A549 (cell line): ENCODE measurements at regions not wholly inside any gene's neighbourhood (a gene's known extent, or its start where the extent isn't known, plus 50 kb on each side); places are given as distances from the start of the nearest gene placed in this dataset.
"Not testable (repeated sequence)": the region's sequence is repeated elsewhere in the genome, so short reads cannot be mapped to it uniquely, and the experiment has no call there.

Experiments used
- ATAC-seq, 2 experiments: fragments of 200-7000 bp in 1 of 2; fragments of >200 bp in 1 of 2; cut with Nextera tagmentation in 1 of 2; cut with Tn5 transposase in 1 of 2; 3 replicates each; pipeline versions ENCODE4 v1.8.0 to v1.9.1; 2018 to 2020; ENCODE audit warnings: mild to moderate bottlenecking in 1 of 2, moderate library complexity in 1 of 2
- CTCF ChIA-PET: fragments of 300-600 bp; sonication (Branson Sonifier 250); formaldehyde crosslinking; extraction: SDS; loops from one replicate; lab custom pipeline; 2021; ENCODE audit warnings: antibody characterized with exemption, inconsistent platforms; lab: Yijun Ruan, JAX
- POLR2A ChIA-PET: fragments of 350-600 bp; formaldehyde crosslinking; extraction: SDS; loops from one replicate; lab custom pipeline; 2021; ENCODE audit warnings: antibody characterized with exemption, inconsistent platforms; lab: Yijun Ruan, JAX
- DNase-seq, 2 experiments: peaks; one replicate each; pipeline versions ENCODE4 v3.0.0 to v3.0.0-alpha.2; 2011 to 2016; ENCODE audit warnings: low read depth in 1 of 2, low spot score in 1 of 2
- FAIRE-seq: peaks from 2 replicates; lab custom pipeline; 2011; peaks lifted over from hg19 to GRCh38; lab: Jason Lieb, UNC
- H3K27ac ChIP-seq, 2 experiments: fragments of >200 bp; sonication (Bioruptor Twin); formaldehyde crosslinking; 3 replicates each; pipeline ENCODE4 v1.5.1; 2016 to 2017
- H3K4me1 ChIP-seq: fragments of >200 bp; sonication (Bioruptor Twin); formaldehyde crosslinking; 3 replicates; pipeline ENCODE4 v1.6.1; 2016
- H3K4me2 ChIP-seq: fragments of >200 bp; sonication (Bioruptor Twin); formaldehyde crosslinking; 3 replicates; pipeline ENCODE4 v1.6.1; 2016
- H3K4me3 ChIP-seq: fragments of >200 bp; sonication (Bioruptor Twin); formaldehyde crosslinking; 3 replicates; pipeline ENCODE4 v1.5.1; 2016
- H3K9me3 ChIP-seq: fragments of >200 bp; sonication (Bioruptor Twin); formaldehyde crosslinking; 3 replicates; pipeline ENCODE4 v1.6.1; 2016
- CTCF ChIP-seq: fragments of >200 bp; sonication (Bioruptor Twin); formaldehyde crosslinking; IDR thresholded peaks from 3 replicates; pipeline ENCODE4 v1.5.1; 2016
- EP300 ChIP-seq, 2 experiments: fragments of >200 bp; sonication (Bioruptor Twin); formaldehyde crosslinking; IDR thresholded peaks; 2 replicates in 1 of 2; 3 replicates in 1 of 2; pipeline ENCODE4 v1.6.1; 2016 to 2017
- ESRRA ChIP-seq: fragments of 150-350 bp; IDR thresholded peaks from 2 replicates; pipeline ENCODE4 v1.6.1; 2014; ENCODE audit warnings: mild to moderate bottlenecking, low read length, borderline replicate concordance
- FOSB ChIP-seq: fragments of 250-450 bp; sonication (Bioruptor Pico); IDR thresholded peaks from 2 replicates; pipeline ENCODE4 v1.5.0; 2020; ENCODE audit warnings: mild to moderate bottlenecking, moderate library complexity
- FOXS1 ChIP-seq: fragments of 250-450 bp; sonication (Bioruptor Pico); IDR thresholded peaks from 2 replicates; pipeline ENCODE4 v1.5.0; 2020; ENCODE audit warnings: mild to moderate bottlenecking, moderate library complexity
- HMGXB4 ChIP-seq: fragments of 250-450 bp; sonication (Bioruptor Pico); IDR thresholded peaks from 2 replicates; pipeline ENCODE4 v1.5.0; 2021; ENCODE audit warnings: mild to moderate bottlenecking, moderate library complexity, borderline replicate concordance
- HOXB13 ChIP-seq: fragments of 250-450 bp; sonication (Bioruptor Pico); IDR thresholded peaks from 2 replicates; pipeline ENCODE4 v1.5.0; 2020; ENCODE audit warnings: low read depth, mild to moderate bottlenecking, moderate library complexity
- MAFK ChIP-seq: fragments of 450-650 bp; IDR thresholded peaks from 2 replicates; pipeline ENCODE4 v1.6.1; 2014; ENCODE audit not compliant: partially characterized antibody
- MAX ChIP-seq: IDR thresholded peaks from 2 replicates; pipeline ENCODE4 v1.6.1; 2012
- MYC ChIP-seq: IDR thresholded peaks from 2 replicates; pipeline ENCODE4 v1.6.1; 2012; ENCODE audit warnings: mild to moderate bottlenecking, inconsistent platforms, low read length, improper control_type of control experiment, borderline replicate concordance
- NR3C1 ChIP-seq: fragments of >200 bp; sonication (Bioruptor Twin); formaldehyde crosslinking; IDR thresholded peaks from 3 replicates; pipeline ENCODE4 v1.6.1; 2017
- RARB ChIP-seq: fragments of 250-450 bp; sonication (Bioruptor Pico); IDR thresholded peaks from 2 replicates; pipeline ENCODE4 v1.8.0; 2021; ENCODE audit warnings: mild to moderate bottlenecking, moderate library complexity
- RFX5 ChIP-seq: fragments of 450-650 bp; IDR thresholded peaks from 2 replicates; pipeline ENCODE4 v1.7.1; 2014; ENCODE audit warnings: antibody characterized with exemption, mild to moderate bottlenecking, moderate library complexity
- TP53 ChIP-seq: fragments of 250-450 bp; sonication (Bioruptor Pico); IDR thresholded peaks from 2 replicates; pipeline ENCODE4 v1.5.0; 2021; ENCODE audit warnings: mild to moderate bottlenecking, moderate library complexity
- ZC3H11A ChIP-seq: fragments of 450-650 bp; IDR thresholded peaks from 2 replicates; pipeline ENCODE4 v1.6.1; 2014; ENCODE audit warnings: antibody characterized with exemption, mild to moderate bottlenecking
- ZFP36 ChIP-seq: fragments of 450-650 bp; IDR thresholded peaks from 2 replicates; pipeline ENCODE4 v1.6.1; 2014; ENCODE audit warnings: borderline replicate concordance; ENCODE audit not compliant: partially characterized antibody
- ZSCAN20 ChIP-seq: fragments of 250-450 bp; sonication (Bioruptor Pico); IDR thresholded peaks from 2 replicates; pipeline ENCODE4 v1.8.0; 2022; ENCODE audit warnings: mild to moderate bottlenecking, moderate library complexity
- WGBS: methylation state at CpG from one replicate; pipeline ENCODE4 v1.1.6; 2017; ENCODE audit errors: missing lambda C conversion rate; 5-methylcytosine and 5-hydroxymethylcytosine counted together

- ATAC-seq, POLR2A ChIA-PET, H3K4me3 ChIP-seq, H3K9me3 ChIP-seq, DNase-seq, H3K27ac ChIP-seq, H3K4me1 ChIP-seq, FAIRE-seq, CTCF ChIA-PET, H3K4me2 ChIP-seq: not testable (repeated sequence)
- WGBS: 0% methylated on average over 3 of the region's 3 CpGs
These were observed 731.1 kb downstream of the MAFB start for GRCh38 chr20:39957911-39958310.

GRCh38 chr20:39954621-39955020, 734.4 kb downstream of the MAFB start:
- FAIRE-seq (no peak), ATAC-seq (no peak)
- TF ChIP-seq EP300 (IDR thresholded peaks at IDR 0.05) (no peak), MAX (no peak)

GRCh38 chr20:39946931-39947330, 742.1 kb downstream of the MAFB start:
- Histone ChIP-seq H3K4me3 (no peak overlapping the region), H3K9me3 (no peaks in the 10 kb centered on the region), H3K27ac (no peak overlapping the region), H3K4me2 (no peak overlapping the region), H3K4me1 (no peaks in the 10 kb centered on the region)
- TF ChIP-seq TP53 (CRISPR knock-in tag): no peak
- TF ChIP-seq EP300 (IDR thresholded peaks at IDR 0.05): no peak
- TF ChIP-seq MAX: no peak
- no peak for TF ChIP-seq FOSB (CRISPR knock-in tag)
- TF ChIP-seq HMGXB4 (CRISPR knock-in tag): no peak
- TF ChIP-seq CTCF: no peak
- DNase-seq (no peak), FAIRE-seq (no peak), ATAC-seq (no peak)
- ChIA-PET POLR2A (no interaction called here), CTCF (interaction anchor here (0.7 kb wide), 2 partner anchors 35 to 51 kb away, joined by 3 read pairs; no protein-coding TSS in a partner anchor)
- 2% methylated on average over 2 of the region's 2 CpGs for WGBS

More at GRCh38 chr20:39954621-39955020, 734.4 kb downstream of the MAFB start:
- ChIA-PET CTCF (no interaction called here), POLR2A (no interaction called here)
- Histone ChIP-seq H3K4me2 (no peak overlapping the region), H3K4me3 (no peak overlapping the region), H3K4me1 (no peaks in the 10 kb centered on the region), H3K27ac (no peak overlapping the region), H3K9me3 (no peaks in the 10 kb centered on the region)
- no peak for DNase-seq
- 1% methylated on average over 2 of the region's 2 CpGs for WGBS

- H3K9me3 ChIP-seq: no peaks in the 10 kb centered on the region
- CTCF ChIA-PET: no interaction called here
- POLR2A ChIA-PET: no interaction called here
- no peak overlapping the region for H3K4me3 ChIP-seq
- H3K4me2 ChIP-seq: no peak overlapping the region
- TF ChIP-seq HOXB13 (no peak), NR3C1 (no peak)
- no peak for FAIRE-seq
- no peaks in the 10 kb centered on the region for H3K4me1 ChIP-seq
- DNase-seq: no peak
- no peak overlapping the region for H3K27ac ChIP-seq
- 6% methylated on average over 5 of the region's 5 CpGs for WGBS
- no peak for ATAC-seq
These were observed 742.8 kb downstream of the MAFB start for GRCh38 chr20:39946053-39946810.

- Histone ChIP-seq H3K4me1 (no peaks in the 10 kb centered on the region), H3K4me2 (no peak overlapping the region), H3K27ac (no peak overlapping the region), H3K9me3 (no peaks in the 10 kb centered on the region), H3K4me3 (no peak overlapping the region)
- POLR2A ChIA-PET: no interaction called here
- CTCF ChIA-PET: no interaction called here
- FAIRE-seq: no peak
- no peak for DNase-seq
- no peak for ATAC-seq
- TF ChIP-seq ZC3H11A: no peak
- no peak for TF ChIP-seq RARB (CRISPR knock-in tag)
- no peak for TF ChIP-seq MAFK
- no peak for TF ChIP-seq FOXS1
- TF ChIP-seq ZFP36: no peak
- TF ChIP-seq ZSCAN20 (CRISPR knock-in tag): no peak
- TF ChIP-seq MYC: no peak
- TF ChIP-seq RFX5: no peak
- no peak for TF ChIP-seq ESRRA
- no peak for TF ChIP-seq CTCF
These were observed 744.2 kb downstream of the MAFB start for GRCh38 chr20:39944861-39945260.
